ENCODE measurements at regions not wholly inside any gene's neighbourhood (a gene's known extent, or its start where the extent isn't known, plus 50 kb on each side); places are given as distances from the start of the nearest gene placed in this dataset.
"Not testable (repeated sequence)": the region's sequence is repeated elsewhere in the genome, so short reads cannot be mapped to it uniquely, and the experiment has no call there.

DNA sequence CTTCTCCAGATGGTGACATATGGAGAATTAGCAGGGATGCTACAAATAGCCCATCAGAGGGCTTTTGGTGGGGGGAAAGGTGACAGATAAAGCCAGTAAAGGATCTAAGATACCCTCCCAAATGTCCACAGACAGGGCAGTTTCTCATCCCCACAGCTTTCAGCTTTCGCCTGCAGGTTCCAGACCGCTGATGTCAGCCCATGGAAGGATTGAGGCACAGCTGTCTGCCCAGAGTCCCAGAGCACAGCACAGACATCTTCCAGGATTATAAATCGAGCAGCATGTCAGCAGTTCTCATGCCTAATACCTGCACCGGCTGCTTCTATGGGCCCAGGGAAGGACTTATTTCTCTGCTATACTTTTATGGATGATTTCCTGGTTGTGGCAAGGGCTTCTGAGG, 96.7 kb upstream of the MXRA5 start:
- Histone ChIP-seq H3K27me3 (ENCODE audit: insufficient read depth in 3 of 3, low read length in 2 of 3) (no peaks in the 10 kb centered on the region), H3K27ac (no peak overlapping the region), H3K9me3 (no peaks in the 10 kb centered on the region), H3K36me3 (ENCODE audit: insufficient read depth in 1 of 2, low read depth in 1 of 2) (no peaks in the 10 kb centered on the region), H3K4me3 (no peak overlapping the region), H3K4me1 (no peaks in the 10 kb centered on the region)
- no peak for TF ChIP-seq CTCF (IDR thresholded peaks at IDR 0.05)
- ATAC-seq (no peak), DNase-seq (no peak)
- intact Hi-C loops (cut with DNase I), result no loop called here
- 14 to 28% (median 23%) methylated on average over 4 of the region's 4 CpGs for WGBS, 3 donors

- Histone ChIP-seq H3K27me3 (ENCODE audit: insufficient read depth in 3 of 3, low read length in 2 of 3) (no peaks in the 10 kb centered on the region), H3K4me3 (no peak overlapping the region), H3K27ac (no peak overlapping the region), H3K9me3 (no peaks in the 10 kb centered on the region), H3K36me3 (ENCODE audit: insufficient read depth in 1 of 2, low read depth in 1 of 2) (no peaks in the 10 kb centered on the region), H3K4me1 (no peaks in the 10 kb centered on the region)
- no peak for DNase-seq
- TF ChIP-seq CTCF (IDR thresholded peaks at IDR 0.05), result no peak
- no peak for ATAC-seq
- WGBS, 3 donors, result 23 to 44% (median 28%) methylated on average over 8 of the region's 8 CpGs
- intact Hi-C loops (cut with DNase I), result no loop called here
Measured at GRCh38 chrX:3442691-3443090, 96.2 kb upstream of the MXRA5 start.

- no peaks in the 10 kb centered on the region for H3K9me3 ChIP-seq
- no peak for DNase-seq
- no peak for ATAC-seq
- no peaks in the 10 kb centered on the region for H3K27me3 ChIP-seq (ENCODE audit: insufficient read depth in 3 of 3, low read length in 2 of 3)
- no peak for TF ChIP-seq CTCF (IDR thresholded peaks at IDR 0.05)
- no peak overlapping the region for H3K4me3 ChIP-seq
- no peaks in the 10 kb centered on the region for H3K4me1 ChIP-seq
- H3K27ac ChIP-seq, result no peak overlapping the region
- no peaks in the 10 kb centered on the region for H3K36me3 ChIP-seq (ENCODE audit: insufficient read depth in 1 of 2, low read depth in 1 of 2)
- intact Hi-C loops (cut with DNase I), result no loop called here
- WGBS, 3 donors, result 64 to 86% (median 81%) methylated on average over 3 to 5 of the region's 5 CpGs
Measured at GRCh38 chrX:3440981-3441380, 94.5 kb upstream of the MXRA5 start.

DNA sequence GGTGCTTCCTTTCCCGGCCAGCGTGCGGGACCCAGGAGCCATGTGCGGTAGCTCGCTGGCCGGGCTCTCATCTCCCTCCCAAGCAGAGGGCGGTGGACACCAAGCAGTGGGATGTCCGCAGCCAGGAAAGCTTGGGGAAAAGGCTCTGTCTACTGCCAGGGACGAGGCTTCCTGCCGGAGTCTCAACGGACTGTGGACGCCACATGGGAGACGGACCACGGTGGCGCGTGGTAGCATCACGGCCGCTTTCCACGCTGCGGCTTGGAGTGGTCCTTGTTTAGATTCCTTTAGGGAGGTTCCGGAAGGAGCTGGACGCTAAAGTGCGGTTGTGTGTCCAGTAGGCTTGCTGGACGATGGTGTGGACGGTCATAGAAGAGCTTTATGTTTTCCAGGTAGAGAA, 89.5 kb upstream of the MXRA5 start:
- H3K9me3 ChIP-seq; ATAC-seq; DNase-seq; H3K36me3 ChIP-seq (ENCODE audit: insufficient read depth in 1 of 2, low read depth in 1 of 2); intact Hi-C loops (cut with DNase I); H3K27ac ChIP-seq; H3K27me3 ChIP-seq (ENCODE audit: insufficient read depth in 3 of 3, low read length in 2 of 3); H3K4me1 ChIP-seq; H3K4me3 ChIP-seq: not testable (repeated sequence)
- 93 to 96% (median 94%) methylated on average over 8 to 21 of the region's 25 CpGs for WGBS, 3 donors

GRCh38 chrX:3435057-3435456, 88.6 kb upstream of the MXRA5 start:
- TF ChIP-seq CTCF (IDR thresholded peaks at IDR 0.05), result no peak
- 95 to 98% (median 96%) methylated on average over 6 of the region's 6 CpGs for WGBS, 3 donors
- no peak for DNase-seq
- Histone ChIP-seq H3K4me1 (no peaks in the 10 kb centered on the region), H3K4me3 (no peak overlapping the region), H3K36me3 (ENCODE audit: insufficient read depth in 1 of 2, low read depth in 1 of 2) (no peaks in the 10 kb centered on the region), H3K27me3 (ENCODE audit: insufficient read depth in 3 of 3, low read length in 2 of 3) (no peaks in the 10 kb centered on the region), H3K9me3 (no peaks in the 10 kb centered on the region), H3K27ac (no peak overlapping the region)
- ATAC-seq, result no peak
- intact Hi-C loops (cut with DNase I), result no loop called here
